T-helper 2 cell treated with Interferon-gamma antibody and Interleukin-4, amounts not matched to agents 5 μg/mL and 100 μg/mL, for 36 hours (primary cell): ENCODE measurements at regions not wholly inside any gene's neighbourhood (a gene's known extent, or its start where the extent isn't known, plus 50 kb on each side); places are given as distances from the start of the nearest gene placed in this dataset.
"Not testable (repeated sequence)": the region's sequence is repeated elsewhere in the genome, so short reads cannot be mapped to it uniquely, and the experiment has no call there.

Experiments
- DNase-seq: peaks from one replicate; pipeline ENCODE4 v3.0.0; 2021; ENCODE audit warnings: low spot score
- H3K27ac Mint-ChIP-seq: one replicate; pipeline ENCODE4 v1.8.0; 2021; ENCODE audit warnings: mild to moderate bottlenecking, mixed read lengths
- H3K27me3 Mint-ChIP-seq: one replicate; pipeline ENCODE4 v1.8.0; 2021; ENCODE audit warnings: low read depth, mixed read lengths
- H3K36me3 Mint-ChIP-seq: one replicate; pipeline ENCODE4 v1.8.0; 2021; ENCODE audit warnings: low read depth, mixed read lengths
- H3K4me1 Mint-ChIP-seq: one replicate; pipeline ENCODE4 v1.8.0; 2021; ENCODE audit warnings: low read depth, mixed read lengths
- H3K4me3 Mint-ChIP-seq: one replicate; pipeline ENCODE4 v1.8.0; 2022; ENCODE audit warnings: mild to moderate bottlenecking, moderate library complexity, mixed read lengths
- H3K9me3 Mint-ChIP-seq: one replicate; pipeline ENCODE4 v1.8.0; 2021; ENCODE audit warnings: mixed read lengths

DNA sequence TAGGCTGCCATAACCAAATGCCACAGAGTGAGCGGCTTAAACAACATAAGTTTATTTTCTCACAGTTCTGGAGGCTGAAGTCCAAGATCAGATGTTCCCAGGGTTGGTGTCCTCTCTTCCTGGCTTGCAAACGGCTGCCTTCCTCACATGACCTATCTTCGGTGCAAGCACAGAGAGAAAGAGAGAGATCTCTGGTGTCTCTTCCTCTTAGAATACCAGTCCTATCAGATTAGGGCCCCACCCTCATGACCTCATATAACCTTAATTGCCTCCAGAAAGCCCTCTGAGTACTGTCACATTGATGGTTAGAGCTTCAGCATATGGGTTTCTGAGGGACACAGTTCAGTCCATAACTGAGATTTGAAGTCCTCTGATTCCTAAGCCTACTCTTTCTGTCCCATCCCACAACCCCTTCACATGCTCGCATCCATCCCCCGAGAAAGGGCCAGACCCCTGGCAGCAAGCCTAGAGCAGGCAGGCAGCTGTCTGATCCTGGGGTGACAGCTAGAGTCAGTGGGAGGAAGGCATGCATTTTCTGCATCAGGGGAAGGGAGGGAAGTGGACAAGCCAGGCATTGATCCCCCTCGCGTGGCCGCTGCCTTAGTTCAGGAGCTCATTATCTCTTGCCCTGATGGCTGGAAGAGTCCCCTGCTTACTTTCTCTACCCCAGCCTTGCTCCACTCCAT, 114.1 kb downstream of the FAR1 start:
- H3K36me3 Mint-ChIP-seq, result no peaks in the 10 kb centered on the region
- no peak for DNase-seq
- no peaks in the 10 kb centered on the region for H3K4me1 Mint-ChIP-seq
- H3K9me3 Mint-ChIP-seq, result no peaks in the 10 kb centered on the region
- H3K27me3 Mint-ChIP-seq, result peaks cover 19% of the 10 kb centered on the region
- H3K4me3 Mint-ChIP-seq, result no peak overlapping the region
- H3K27ac Mint-ChIP-seq, result no peak overlapping the region

GRCh38 chr11:13784441-13784840, 116.0 kb downstream of the FAR1 start:
- no peaks in the 10 kb centered on the region for H3K36me3 Mint-ChIP-seq
- DNase-seq, result no peak
- H3K4me3 Mint-ChIP-seq, result no peak overlapping the region
- H3K4me1 Mint-ChIP-seq, result no peaks in the 10 kb centered on the region
- H3K9me3 Mint-ChIP-seq, result no peaks in the 10 kb centered on the region
- no peak overlapping the region for H3K27ac Mint-ChIP-seq
- H3K27me3 Mint-ChIP-seq, result peaks cover 10% of the 10 kb centered on the region

DNA sequence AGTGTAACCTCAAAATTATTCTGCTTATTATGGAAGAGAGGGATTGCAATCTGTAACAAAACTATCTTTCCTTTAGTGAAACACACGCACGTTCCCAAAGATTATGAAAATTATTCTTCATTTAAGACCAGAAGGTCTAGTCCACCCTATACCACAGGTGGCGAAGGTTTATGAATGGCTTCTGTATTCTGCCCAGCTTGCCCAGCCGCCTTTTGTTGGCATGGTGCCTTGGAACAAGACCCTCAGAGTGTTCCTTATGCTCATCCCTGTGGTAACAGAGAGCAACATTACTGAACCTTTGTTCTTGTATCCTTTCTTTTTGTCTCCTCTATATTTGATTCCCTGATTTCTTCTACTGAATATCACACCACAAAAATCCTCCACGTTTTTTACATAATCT, 116.4 kb downstream of the FAR1 start:
- Mint-ChIP-seq H3K27ac (no peak overlapping the region), H3K4me1 (no peaks in the 10 kb centered on the region), H3K27me3 (peaks cover 8% of the 10 kb centered on the region), H3K36me3 (no peaks in the 10 kb centered on the region), H3K4me3 (no peak overlapping the region), H3K9me3 (no peaks in the 10 kb centered on the region)
- no peak for DNase-seq

- no peaks in the 10 kb centered on the region for H3K9me3 Mint-ChIP-seq
- no peak for DNase-seq
- peaks cover 6% of the 10 kb centered on the region for H3K27me3 Mint-ChIP-seq
- H3K4me3 Mint-ChIP-seq, result no peak overlapping the region
- H3K36me3 Mint-ChIP-seq, result no peaks in the 10 kb centered on the region
- no peak overlapping the region for H3K27ac Mint-ChIP-seq
- no peaks in the 10 kb centered on the region for H3K4me1 Mint-ChIP-seq
Measured at GRCh38 chr11:13786688-13787087, 118.2 kb downstream of the FAR1 start.

DNA sequence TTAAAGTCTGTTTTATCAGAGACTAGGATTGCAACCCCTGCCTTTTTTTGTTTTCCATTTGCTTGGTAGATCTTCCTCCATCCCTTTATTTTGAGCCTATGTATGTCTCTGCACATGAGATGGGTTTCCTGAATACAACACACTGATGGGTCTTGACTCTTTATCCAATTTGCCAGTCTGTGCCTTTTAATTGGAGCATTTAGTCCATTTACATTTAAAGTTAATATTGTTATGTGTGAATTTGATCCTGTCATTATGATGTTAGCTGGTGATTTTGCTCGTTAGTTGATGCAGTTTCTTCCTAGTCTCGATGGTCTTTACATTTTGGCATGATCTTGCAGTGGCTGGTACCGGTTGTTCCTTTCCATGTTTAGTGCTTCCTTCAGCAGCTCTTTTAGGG, 129.1 kb downstream of the FAR1 start:
- not testable (repeated sequence) for H3K36me3 Mint-ChIP-seq, DNase-seq, H3K4me1 Mint-ChIP-seq, H3K27me3 Mint-ChIP-seq, H3K4me3 Mint-ChIP-seq, H3K27ac Mint-ChIP-seq
- peaks cover 19% of the 10 kb centered on the region for H3K9me3 Mint-ChIP-seq

GRCh38 chr11:13800901-13801300, 132.4 kb downstream of the FAR1 start:
- H3K9me3 Mint-ChIP-seq, result peaks cover 19% of the 10 kb centered on the region
- H3K4me3 Mint-ChIP-seq, result no peak overlapping the region
- no peak for DNase-seq
- peaks cover 2% of the 10 kb centered on the region for H3K27me3 Mint-ChIP-seq
- H3K27ac Mint-ChIP-seq, result no peak overlapping the region
- no peaks in the 10 kb centered on the region for H3K4me1 Mint-ChIP-seq
- no peaks in the 10 kb centered on the region for H3K36me3 Mint-ChIP-seq

GRCh38 chr11:13818325-13818724, 144.2 kb upstream of the SPON1 start:
- H3K4me3 Mint-ChIP-seq, result no peak overlapping the region
- peaks cover 8% of the 10 kb centered on the region for H3K9me3 Mint-ChIP-seq
- H3K36me3 Mint-ChIP-seq, result no peaks in the 10 kb centered on the region
- no peak for DNase-seq
- no peak overlapping the region for H3K27ac Mint-ChIP-seq
- H3K4me1 Mint-ChIP-seq, result peaks cover 7% of the 10 kb centered on the region
- peaks cover 5% of the 10 kb centered on the region for H3K27me3 Mint-ChIP-seq

- Mint-ChIP-seq H3K27me3 (peaks cover 6% of the 10 kb centered on the region), H3K36me3 (no peaks in the 10 kb centered on the region), H3K27ac (no peak overlapping the region), H3K9me3 (no peaks in the 10 kb centered on the region), H3K4me3 (no peak overlapping the region), H3K4me1 (peaks cover 3% of the 10 kb centered on the region)
- no peak for DNase-seq
Measured at GRCh38 chr11:13826505-13827278, 135.8 kb upstream of the SPON1 start.

DNA sequence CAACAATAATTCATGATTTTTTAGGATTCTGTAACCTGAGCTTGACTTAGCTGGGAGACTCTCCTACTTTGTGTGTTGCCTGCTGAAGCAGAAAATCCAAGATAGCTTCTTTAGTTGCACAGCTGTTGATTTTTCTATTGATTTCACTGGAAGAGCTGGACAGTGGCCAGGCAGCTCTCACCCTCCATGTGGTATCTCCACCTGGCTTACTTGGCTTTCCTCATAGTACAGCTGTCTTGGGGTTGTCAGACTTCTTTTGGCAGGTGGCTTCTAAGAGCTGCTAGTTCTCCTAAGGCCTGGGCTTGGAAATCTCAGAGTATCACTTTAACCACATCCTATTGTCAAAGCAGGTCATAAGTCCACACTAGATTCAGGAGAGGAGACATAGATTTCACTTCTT, 130.8 kb upstream of the SPON1 start:
- no peak for DNase-seq
- H3K27ac Mint-ChIP-seq, result no peak overlapping the region
- H3K36me3 Mint-ChIP-seq, result no peaks in the 10 kb centered on the region
- H3K9me3 Mint-ChIP-seq, result no peaks in the 10 kb centered on the region
- H3K4me3 Mint-ChIP-seq, result no peak overlapping the region
- H3K27me3 Mint-ChIP-seq, result peaks cover 4% of the 10 kb centered on the region
- H3K4me1 Mint-ChIP-seq, result peaks cover 3% of the 10 kb centered on the region

DNA sequence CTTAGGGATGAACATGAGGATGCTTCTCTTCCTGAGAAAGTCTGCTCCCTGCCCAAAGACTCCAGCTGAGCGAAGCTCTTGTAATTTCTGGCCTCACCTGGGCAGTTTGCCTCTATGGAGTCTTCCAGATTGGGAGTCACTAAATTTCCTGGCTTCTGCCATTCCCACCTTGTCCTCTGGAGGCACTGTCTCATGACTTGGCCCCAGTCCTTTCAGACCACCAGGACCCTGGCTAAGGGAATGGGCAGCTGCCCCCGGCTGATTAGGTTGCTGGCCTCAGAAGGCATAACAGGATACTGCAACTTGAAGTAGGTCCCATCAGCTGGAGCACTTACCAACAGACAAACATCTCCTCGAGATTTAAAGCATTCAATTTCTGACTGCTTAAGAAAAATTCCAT, 128.1 kb upstream of the SPON1 start:
- H3K4me1 Mint-ChIP-seq, result no peaks in the 10 kb centered on the region
- no peaks in the 10 kb centered on the region for H3K36me3 Mint-ChIP-seq
- no peak overlapping the region for H3K27ac Mint-ChIP-seq
- no peak for DNase-seq
- no peaks in the 10 kb centered on the region for H3K9me3 Mint-ChIP-seq
- H3K4me3 Mint-ChIP-seq, result no peak overlapping the region
- H3K27me3 Mint-ChIP-seq, result peaks cover 6% of the 10 kb centered on the region

DNA sequence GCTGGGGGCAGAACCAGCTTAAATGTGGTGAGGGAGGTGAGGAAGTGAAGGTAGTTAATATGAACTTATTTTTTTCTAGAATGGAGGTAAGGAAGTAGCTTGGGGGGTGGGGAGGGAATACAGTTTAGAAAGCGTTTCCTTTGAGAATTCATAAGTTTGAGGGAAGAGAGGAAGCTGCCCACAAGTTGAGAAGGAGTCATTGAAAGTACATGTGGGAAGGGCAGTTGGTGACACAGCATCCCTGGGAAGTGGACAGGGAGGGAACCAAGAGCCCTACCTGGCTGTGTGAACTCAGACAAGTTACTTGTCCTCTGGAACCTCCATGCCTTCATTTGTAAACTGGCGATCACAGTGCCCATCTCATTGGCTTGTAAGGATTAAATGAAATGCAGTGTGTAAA, 125.9 kb upstream of the SPON1 start:
- peaks cover 6% of the 10 kb centered on the region for H3K27me3 Mint-ChIP-seq
- no peaks in the 10 kb centered on the region for H3K36me3 Mint-ChIP-seq
- DNase-seq, result no peak
- no peak overlapping the region for H3K27ac Mint-ChIP-seq
- no peaks in the 10 kb centered on the region for H3K4me1 Mint-ChIP-seq
- no peaks in the 10 kb centered on the region for H3K9me3 Mint-ChIP-seq
- no peak overlapping the region for H3K4me3 Mint-ChIP-seq

DNA sequence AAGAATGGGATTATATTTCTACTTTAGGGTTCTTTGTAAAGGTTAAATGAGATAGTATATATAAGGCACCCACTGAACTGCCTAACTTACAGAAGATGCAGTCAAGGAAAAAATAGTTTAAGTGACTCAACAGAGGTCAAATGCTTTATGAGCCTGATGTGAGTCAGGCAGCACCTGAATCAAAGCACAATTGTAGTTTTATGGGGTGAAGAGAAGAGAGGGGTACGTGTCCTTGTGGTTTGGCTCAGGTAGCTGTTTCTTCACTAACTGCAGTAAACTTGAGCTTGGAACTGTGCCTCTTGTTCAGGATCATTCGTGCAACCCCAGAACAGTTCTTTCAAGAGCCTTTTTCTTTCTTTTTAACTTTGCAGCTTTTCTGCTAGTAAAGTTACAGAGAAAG, 125.2 kb upstream of the SPON1 start:
- no peak overlapping the region for H3K27ac Mint-ChIP-seq

DNA sequence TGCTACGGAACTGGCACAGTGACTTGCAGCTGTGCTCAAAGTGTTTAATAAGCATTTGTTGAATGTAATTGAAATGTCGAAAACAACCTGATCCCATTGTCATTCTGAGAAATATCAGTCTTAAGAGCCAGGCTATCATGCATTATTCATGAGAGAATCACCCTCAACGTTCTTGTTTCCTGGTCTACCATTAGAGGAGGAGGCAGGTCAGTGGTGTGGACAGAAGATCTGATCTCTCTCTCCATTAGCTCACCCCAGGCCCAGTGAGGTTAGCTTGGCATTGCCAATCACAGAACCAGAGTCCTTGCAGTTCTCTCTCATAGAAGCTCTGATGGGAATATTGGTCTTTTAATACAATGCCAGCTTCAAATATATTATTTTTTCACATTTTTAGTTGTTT, 121.1 kb upstream of the SPON1 start:
- Mint-ChIP-seq H3K36me3 (no peaks in the 10 kb centered on the region), H3K4me3 (no peak overlapping the region), H3K4me1 (no peaks in the 10 kb centered on the region), H3K27ac (no peak overlapping the region), H3K27me3 (peaks cover 10% of the 10 kb centered on the region), H3K9me3 (no peaks in the 10 kb centered on the region)
- DNase-seq, result no peak

More for the DNA sequence above, 125.2 kb upstream of the SPON1 start:
- no peak overlapping the region for H3K4me3 Mint-ChIP-seq
- H3K9me3 Mint-ChIP-seq, result no peaks in the 10 kb centered on the region
- no peaks in the 10 kb centered on the region for H3K4me1 Mint-ChIP-seq
- DNase-seq, result no peak
- H3K36me3 Mint-ChIP-seq, result no peaks in the 10 kb centered on the region
- H3K27me3 Mint-ChIP-seq, result peaks cover 6% of the 10 kb centered on the region

DNA sequence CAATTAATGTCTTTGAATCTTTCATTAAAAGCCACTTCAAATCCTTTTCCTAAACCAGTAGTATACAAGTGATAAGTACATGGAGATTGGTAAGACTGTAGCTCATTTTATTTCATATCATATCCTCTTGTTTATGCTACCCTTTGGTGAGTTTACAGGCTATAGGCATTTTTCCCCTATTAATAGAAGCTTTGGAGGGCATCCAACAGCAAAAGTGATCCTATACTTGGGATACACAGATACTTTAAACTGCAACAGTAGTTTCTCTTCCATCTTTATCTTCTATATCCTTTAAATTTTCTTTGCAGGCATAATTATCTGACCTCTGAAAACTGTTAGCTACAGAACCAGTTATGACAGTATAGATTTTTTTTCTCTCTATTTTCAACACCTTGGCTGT, 114.5 kb upstream of the SPON1 start:
- Mint-ChIP-seq H3K36me3 (no peaks in the 10 kb centered on the region), H3K4me1 (peaks cover 6% of the 10 kb centered on the region), H3K27ac (no peak overlapping the region)

More for the DNA sequence above, 114.5 kb upstream of the SPON1 start:
- no peak for DNase-seq
- no peak overlapping the region for H3K4me3 Mint-ChIP-seq
- no peaks in the 10 kb centered on the region for H3K9me3 Mint-ChIP-seq
- peaks cover 40% of the 10 kb centered on the region for H3K27me3 Mint-ChIP-seq
